ENCODE measurements at regions not wholly inside any gene's neighbourhood (a gene's known extent, or its start where the extent isn't known, plus 50 kb on each side); places are given as distances from the start of the nearest gene placed in this dataset.

DNA sequence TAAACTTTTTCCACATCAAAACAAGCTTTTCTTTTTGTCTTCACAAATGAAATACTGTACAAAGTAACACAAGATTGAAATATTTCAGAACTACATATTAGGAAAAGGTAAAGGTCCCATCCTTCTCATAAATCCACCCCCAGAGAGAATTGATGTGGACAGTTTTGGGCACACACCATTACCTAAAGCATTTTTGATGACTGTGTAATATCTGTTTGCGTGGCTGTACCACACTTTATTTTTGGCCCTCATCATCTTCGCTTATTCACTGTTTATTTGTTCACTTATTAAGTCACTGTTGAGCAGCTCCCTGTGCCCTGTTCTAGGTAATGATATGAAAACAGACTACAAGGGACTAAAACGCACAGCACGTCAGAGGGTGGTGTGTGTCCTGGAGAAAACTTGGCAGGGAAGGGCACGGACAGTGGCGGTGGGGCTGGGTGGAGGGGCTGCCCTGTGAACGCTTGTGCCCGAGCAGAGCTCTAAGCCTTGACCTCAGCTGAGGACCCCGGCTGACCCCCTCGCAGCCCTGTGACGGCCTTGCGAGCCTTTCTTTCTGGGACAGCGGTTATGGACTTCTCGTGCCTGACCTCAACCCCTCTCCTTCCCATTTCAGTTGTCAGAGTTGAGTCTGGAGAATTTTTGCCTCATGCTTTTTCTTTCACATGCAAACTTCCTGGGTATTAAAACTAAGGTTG is 241.3 kb downstream of the EMX2 start:
- Histone ChIP-seq H3K4me2 (replicated peaks; ENCODE audit: extremely low read depth, low read length, poor library complexity, severe bottlenecking) (no peak overlapping the region), H3K9ac (ENCODE audit: insufficient read depth, low read length, poor library complexity, severe bottlenecking) (no peak overlapping the region), H3K79me2 (ENCODE audit: insufficient read depth, low read length) (no peaks in the 10 kb centered on the region), H3K9me3 (replicated peaks in 1 of 2; ENCODE audit: control insufficient read depth in 1 of 2, insufficient read depth in 1 of 2, low read length in 2 of 2) (no peaks in the 10 kb centered on the region), H2AFZ (ENCODE audit: insufficient read depth, low read depth, low read length, poor library complexity, severe bottlenecking) (no peak overlapping the region), H4K20me1 (ENCODE audit: insufficient read depth, low read length) (no peaks in the 10 kb centered on the region), H3K27ac (ENCODE audit: low read depth in 1 of 2, low read length in 2 of 2) (no peak overlapping the region), H3K4me3 (replicated peaks in 1 of 3; ENCODE audit: low read depth in 2 of 3, low read length in 3 of 3) (no peak overlapping the region), H3K4me1 (ENCODE audit: control insufficient read depth in 1 of 2, insufficient read depth in 2 of 2, low read length in 2 of 2) (no peaks in the 10 kb centered on the region), H3K27me3 (ENCODE audit: control insufficient read depth in 2 of 2, insufficient read depth in 2 of 2, low read length in 2 of 2) (no peaks in the 10 kb centered on the region), H3K36me3 (replicated peaks in 1 of 2; ENCODE audit: control insufficient read depth in 1 of 2, insufficient read depth in 2 of 2, low read length in 2 of 2) (no peaks in the 10 kb centered on the region)
- H3K36me3 Mint-ChIP-seq: no peaks in the 10 kb centered on the region
- H3K4me1 Mint-ChIP-seq: no peaks in the 10 kb centered on the region
- no peak for TF ChIP-seq CTCF (IDR thresholded peaks at IDR 0.05)
- H3K4me3 Mint-ChIP-seq: no peak overlapping the region
- peaks cover 3 to 9% (median 5%) of the 10 kb centered on the region in 3 donors for H3K27me3 Mint-ChIP-seq (ENCODE audit: low read depth in 3 of 3)
- DNase-seq: no peak
- WGBS (ENCODE audit: insufficient coverage): 91% methylated on average over 4 of the region's 14 CpGs
- intact Hi-C loops (cut with micrococcal nuclease): no loop called here
- H3K9me3 Mint-ChIP-seq: peaks cover 0 to 4% (median 0%) of the 10 kb centered on the region in 7 donors
- H3K27ac Mint-ChIP-seq: no peak overlapping the region

DNA sequence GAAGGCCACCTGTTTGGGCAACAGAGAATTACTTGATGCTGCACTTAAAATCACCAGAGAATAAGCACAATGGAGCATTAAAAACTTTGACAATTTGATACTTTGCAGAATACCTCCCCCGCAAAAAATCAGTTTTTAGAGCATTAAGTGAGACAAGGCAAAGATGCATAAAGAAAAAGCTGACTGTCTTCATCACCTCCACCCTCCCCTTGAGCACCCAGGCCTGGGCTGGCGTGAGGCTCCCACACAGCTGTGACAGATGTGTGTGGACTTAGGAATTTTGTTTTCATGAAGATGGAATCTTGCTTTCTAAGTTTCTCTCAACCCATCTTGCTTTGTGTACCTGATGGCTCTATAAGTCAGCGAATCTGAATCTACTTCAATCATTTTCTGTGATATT is 242.2 kb downstream of the EMX2 start:
- Mint-ChIP-seq H3K27me3 (ENCODE audit: low read depth in 3 of 3) (peaks cover 3 to 7% (median 5%) of the 10 kb centered on the region in 3 donors), H3K4me1 (no peaks in the 10 kb centered on the region)

More for the DNA sequence above, 242.2 kb downstream of the EMX2 start:
- H3K27ac ChIP-seq (ENCODE audit: low read depth in 1 of 2, low read length in 2 of 2): no peak overlapping the region
- Mint-ChIP-seq H3K36me3 (no peaks in the 10 kb centered on the region), H3K27ac (no peak overlapping the region), H3K4me3 (no peak overlapping the region), H3K9me3 (peaks cover 0 to 4% (median 0%) of the 10 kb centered on the region in 7 donors)
- H2AFZ ChIP-seq (ENCODE audit: insufficient read depth, low read depth, low read length, poor library complexity, severe bottlenecking): no peak overlapping the region
- no peaks in the 10 kb centered on the region for H3K27me3 ChIP-seq (ENCODE audit: control insufficient read depth in 2 of 2, insufficient read depth in 2 of 2, low read length in 2 of 2)
- no peak overlapping the region for H3K9ac ChIP-seq (ENCODE audit: insufficient read depth, low read length, poor library complexity, severe bottlenecking)
- TF ChIP-seq CTCF (IDR thresholded peaks at IDR 0.05): no peak
- no peak for DNase-seq
- H3K36me3 ChIP-seq (replicated peaks in 1 of 2; ENCODE audit: control insufficient read depth in 1 of 2, insufficient read depth in 2 of 2, low read length in 2 of 2): no peaks in the 10 kb centered on the region
- H3K9me3 ChIP-seq (replicated peaks in 1 of 2; ENCODE audit: control insufficient read depth in 1 of 2, insufficient read depth in 1 of 2, low read length in 2 of 2): no peaks in the 10 kb centered on the region
- H3K79me2 ChIP-seq (ENCODE audit: insufficient read depth, low read length): no peaks in the 10 kb centered on the region
- intact Hi-C loops (cut with micrococcal nuclease): no loop called here
- no peak overlapping the region for H3K4me3 ChIP-seq (replicated peaks in 1 of 3; ENCODE audit: low read depth in 2 of 3, low read length in 3 of 3)
- no peaks in the 10 kb centered on the region for H3K4me1 ChIP-seq (ENCODE audit: control insufficient read depth in 1 of 2, insufficient read depth in 2 of 2, low read length in 2 of 2)
- H3K4me2 ChIP-seq (replicated peaks; ENCODE audit: extremely low read depth, low read length, poor library complexity, severe bottlenecking): no peak overlapping the region
- WGBS (ENCODE audit: insufficient coverage): 82% methylated on average over 1 of the region's 3 CpGs
- no peaks in the 10 kb centered on the region for H4K20me1 ChIP-seq (ENCODE audit: insufficient read depth, low read length)

All from CD14-positive monocyte (primary cell).